ENCODE measurements at regions not wholly inside any gene's neighbourhood (a gene's known extent, or its start where the extent isn't known, plus 50 kb on each side); places are given as distances from the start of the nearest gene placed in this dataset.

DNA sequence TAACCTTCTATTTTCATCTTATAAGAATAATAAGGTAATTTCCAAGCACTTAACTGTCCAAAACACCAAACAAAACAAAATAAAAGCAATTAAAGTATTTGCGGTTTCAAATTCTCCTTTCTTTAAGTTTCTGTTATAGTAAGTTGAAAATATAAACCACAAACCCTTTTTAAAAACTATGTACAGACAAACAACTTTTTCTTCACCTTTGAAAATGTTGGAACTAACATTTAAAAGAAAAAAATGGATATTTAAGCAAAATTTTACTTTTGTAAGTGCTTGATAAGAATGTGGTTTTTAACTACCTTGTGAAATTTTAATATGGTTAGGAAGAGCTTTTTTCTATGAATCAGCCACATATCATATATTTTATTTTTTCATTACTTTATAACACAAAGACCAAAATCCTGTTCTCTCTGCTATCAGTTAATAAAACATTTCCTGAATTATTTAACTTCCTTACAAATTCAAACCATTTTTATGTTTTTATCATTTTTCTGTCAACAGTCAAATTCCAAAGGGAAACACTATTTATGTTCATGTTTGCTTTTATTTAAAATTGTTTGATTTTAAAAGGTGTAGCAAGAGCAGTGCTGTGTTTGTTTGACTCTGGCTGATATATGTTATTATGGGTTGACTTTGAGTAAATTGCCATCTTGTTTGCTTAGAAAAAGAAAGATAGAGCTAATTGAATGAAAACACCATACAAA, 554.1 kb upstream of the KLHL1 start:
- no peak for DNase-seq (ENCODE audit: low read depth)

GRCh38 chr13:70644052-70644451, 535.8 kb upstream of the KLHL1 start:
- no peak for DNase-seq (ENCODE audit: low read depth)

DNA sequence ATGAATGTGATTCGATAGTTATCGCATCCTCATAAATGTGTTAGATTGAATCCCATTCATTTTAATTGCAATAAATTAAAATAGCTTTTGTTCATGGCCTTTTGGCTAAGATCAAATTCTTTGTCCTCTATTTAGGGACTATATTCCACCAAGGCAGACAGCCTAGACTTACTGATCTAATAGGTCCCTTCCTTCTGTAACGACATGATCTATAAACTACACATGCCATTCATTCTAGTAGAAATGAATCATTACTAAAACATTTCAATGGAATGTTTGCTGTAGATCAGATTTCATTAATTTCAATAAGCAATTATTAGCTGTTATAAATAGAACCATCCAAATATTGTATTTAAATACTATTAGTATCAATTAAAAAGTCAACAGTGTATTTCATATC, 526.6 kb upstream of the KLHL1 start:
- DNase-seq (ENCODE audit: low read depth) = no peak

DNA sequence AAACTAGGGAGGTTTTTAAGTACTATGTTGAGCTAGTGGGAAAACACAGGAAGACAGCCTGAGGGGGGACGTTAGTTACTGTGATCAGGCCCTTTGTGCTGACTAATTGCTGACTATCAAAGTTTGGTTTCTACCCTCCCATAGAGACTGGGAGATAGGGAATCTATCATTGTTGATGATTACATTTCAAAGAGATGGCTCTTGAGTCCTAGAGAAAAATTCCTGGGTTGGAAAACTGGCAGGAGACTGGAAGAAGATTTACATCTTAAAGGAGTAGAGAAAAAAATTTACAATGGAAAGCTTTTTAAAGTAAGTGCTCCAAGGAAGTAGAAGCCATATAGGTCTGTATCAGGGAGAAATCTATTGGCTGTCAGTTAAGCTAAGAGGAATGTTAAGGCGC, 522.0 kb upstream of the KLHL1 start:
- DNase-seq (ENCODE audit: low read depth) = no peak

DNA sequence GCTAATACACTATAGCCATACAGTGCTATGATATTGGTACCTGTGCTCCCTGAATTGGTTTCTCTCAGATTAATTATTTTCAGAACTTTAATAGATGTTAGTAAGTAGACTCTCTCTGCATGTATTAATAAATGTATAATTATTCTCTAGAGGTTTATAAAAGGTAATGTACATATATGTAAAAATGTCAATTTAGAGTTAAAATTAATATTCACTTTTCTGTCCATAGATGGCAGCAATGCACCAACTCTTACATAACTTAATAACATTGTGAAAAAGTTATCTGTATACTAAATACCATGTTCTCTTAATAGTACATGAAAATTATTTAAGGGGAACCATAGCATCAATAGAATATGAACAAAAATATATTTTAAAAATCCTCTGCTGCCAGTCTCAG, 515.0 kb upstream of the KLHL1 start:
- DNase-seq (ENCODE audit: low read depth) = peak; percentile 0

GRCh38 chr13:70622796-70623195, 514.5 kb upstream of the KLHL1 start:
- DNase-seq (ENCODE audit: low read depth) = no peak

- no peak for DNase-seq (ENCODE audit: low read depth)
These were observed 511.7 kb upstream of the KLHL1 start for GRCh38 chr13:70619936-70620335.

GRCh38 chr13:70616847-70617246, 508.6 kb upstream of the KLHL1 start:
- no peak for DNase-seq (ENCODE audit: low read depth)

DNA sequence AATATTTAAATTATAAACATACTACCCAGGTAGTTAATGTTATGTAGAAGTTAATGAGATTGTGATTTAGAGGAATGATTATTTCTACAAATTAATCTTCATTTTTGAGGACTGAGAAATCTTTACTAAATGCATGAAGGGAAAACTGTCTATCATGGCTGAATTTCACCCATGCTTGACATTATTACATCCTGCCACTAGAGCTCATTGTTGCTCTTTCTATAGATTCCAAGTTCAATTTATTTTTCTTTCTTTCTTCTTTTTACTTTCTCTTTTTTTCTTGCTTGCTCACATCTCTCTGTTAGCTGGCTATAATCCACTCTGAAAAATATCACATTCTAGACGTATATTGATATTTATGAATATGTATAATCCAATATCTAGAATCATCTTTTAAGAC, 505.0 kb upstream of the KLHL1 start:
- no peak for DNase-seq (ENCODE audit: low read depth)

DNA sequence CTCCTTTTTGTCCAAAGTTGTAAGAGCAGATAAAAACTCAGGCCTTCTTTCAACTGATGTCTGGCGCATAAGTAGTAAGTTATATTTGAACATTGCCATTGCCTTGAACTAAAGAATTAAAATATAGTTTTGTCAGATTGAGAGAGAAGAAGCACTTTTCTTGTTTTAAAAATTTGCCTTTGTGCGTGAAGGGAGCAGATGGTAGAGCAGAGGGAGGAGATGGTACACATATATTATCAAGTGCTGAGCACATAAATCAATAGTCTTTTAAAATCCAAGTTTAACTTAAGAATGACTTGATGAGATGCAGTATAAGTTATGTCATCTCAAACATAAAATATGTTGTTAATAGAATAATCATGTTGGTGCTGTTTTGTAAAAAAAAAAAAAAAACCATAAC, 504.6 kb upstream of the KLHL1 start:
- DNase-seq (ENCODE audit: low read depth) = no peak

DNA sequence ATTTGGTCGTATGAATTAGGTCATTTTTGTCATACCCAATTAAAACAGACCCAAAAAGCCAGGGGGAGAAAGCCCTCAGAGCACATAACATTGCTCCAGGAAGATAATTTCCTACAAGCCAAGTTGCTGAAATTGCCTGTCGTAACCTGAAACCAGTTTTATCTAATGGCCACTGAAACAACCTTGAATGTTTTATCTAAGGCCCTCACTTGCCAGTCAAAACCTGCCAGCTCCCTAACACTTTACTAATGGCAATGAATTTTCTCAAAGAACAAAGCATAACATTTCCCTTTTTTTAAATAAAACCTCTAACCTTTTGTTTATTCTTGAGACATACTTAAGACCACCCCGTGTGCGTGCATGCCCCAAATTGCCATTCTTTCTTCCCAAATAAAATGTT, 496.2 kb upstream of the KLHL1 start:
- no peak for DNase-seq (ENCODE audit: low read depth)

GRCh38 chr13:70593716-70594115, 485.5 kb upstream of the KLHL1 start:
- DNase-seq (ENCODE audit: low read depth) = no peak

DNA sequence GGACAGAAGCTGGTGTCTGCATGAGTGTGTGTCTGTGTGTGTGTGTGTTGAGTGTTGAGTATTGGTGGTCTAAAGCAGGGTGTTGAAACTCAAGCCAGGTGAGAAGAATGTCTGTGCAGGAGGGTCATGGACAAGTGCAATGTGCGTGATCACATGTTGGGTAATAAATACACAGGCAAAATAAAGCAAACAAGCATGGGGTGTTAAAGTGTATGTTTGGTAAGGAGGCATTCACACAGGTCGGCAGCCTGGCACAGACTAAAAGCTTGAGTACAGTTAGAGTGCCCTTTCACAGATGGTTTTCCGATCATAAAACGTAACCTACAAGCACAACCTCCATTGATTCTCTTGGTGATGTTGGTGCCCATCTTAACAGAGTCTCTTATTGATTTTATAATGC, 476.9 kb upstream of the KLHL1 start:
- no peak for DNase-seq (ENCODE audit: low read depth)

DNA sequence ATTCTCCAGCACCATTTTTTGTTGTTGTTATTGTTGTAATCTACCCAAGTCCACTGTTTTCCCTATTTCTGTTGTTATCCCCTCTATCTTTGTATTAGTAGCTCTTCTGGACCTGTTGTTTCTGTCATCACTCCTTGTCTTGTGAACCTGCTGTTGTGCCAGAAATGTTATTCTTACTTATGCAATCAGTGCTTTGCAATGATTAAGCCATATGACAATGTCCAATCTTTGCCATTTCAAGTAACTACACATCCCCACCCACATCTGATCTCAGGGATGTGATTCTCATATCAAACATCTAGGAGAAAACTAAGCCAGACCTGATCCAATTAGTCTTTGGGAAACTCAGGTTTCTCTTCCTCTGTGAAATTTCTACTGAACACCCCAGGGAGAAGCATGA, 472.6 kb upstream of the KLHL1 start:
- no peak for DNase-seq (ENCODE audit: low read depth)

DNA sequence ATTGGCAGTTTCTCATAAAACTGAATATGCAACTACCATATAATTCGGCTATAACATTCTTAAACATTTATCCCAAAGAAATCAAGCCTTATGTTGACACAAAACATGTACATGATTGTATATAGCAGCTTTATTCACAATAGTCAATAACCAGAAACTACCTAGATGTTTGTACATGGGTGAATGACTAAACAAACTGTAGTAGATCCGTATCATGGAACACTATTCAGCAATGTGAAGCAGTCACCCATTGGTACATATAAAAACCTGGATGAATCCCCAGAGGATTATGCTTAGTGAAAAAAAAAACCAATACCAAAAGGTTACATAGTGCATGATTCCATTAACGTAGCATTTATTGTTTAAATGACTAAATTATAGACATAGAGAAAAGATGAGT, 471.7 kb upstream of the KLHL1 start:
- no peak for DNase-seq (ENCODE audit: low read depth)

GRCh38 chr13:70571221-70571620, 463.0 kb upstream of the KLHL1 start:
- DNase-seq (ENCODE audit: low read depth) = no peak

GRCh38 chr13:70568571-70568970, 460.3 kb upstream of the KLHL1 start:
- DNase-seq (ENCODE audit: low read depth) = peak; percentile 7

GRCh38 chr13:70544706-70545105, 436.5 kb upstream of the KLHL1 start:
- DNase-seq (ENCODE audit: low read depth) = no peak

DNA sequence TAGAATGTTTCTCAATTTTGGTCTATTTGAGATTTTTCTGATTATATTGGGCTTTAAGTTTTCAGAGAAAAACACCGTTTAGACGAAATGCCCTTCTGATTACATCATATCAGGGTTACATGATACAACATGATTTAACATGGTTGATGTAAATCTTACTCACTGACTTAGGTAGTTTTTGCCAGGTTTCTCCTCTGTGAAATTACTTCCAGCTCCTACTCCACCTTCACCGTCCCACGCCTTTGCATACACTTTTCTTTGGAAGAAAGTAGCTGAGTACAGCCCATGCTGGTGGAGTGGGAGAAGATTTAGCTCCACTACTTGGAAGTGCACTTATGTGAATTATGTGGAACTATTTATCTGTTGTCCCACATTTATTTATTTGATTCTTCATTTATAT, 433.2 kb upstream of the KLHL1 start:
- DNase-seq (ENCODE audit: low read depth) = no peak

DNA sequence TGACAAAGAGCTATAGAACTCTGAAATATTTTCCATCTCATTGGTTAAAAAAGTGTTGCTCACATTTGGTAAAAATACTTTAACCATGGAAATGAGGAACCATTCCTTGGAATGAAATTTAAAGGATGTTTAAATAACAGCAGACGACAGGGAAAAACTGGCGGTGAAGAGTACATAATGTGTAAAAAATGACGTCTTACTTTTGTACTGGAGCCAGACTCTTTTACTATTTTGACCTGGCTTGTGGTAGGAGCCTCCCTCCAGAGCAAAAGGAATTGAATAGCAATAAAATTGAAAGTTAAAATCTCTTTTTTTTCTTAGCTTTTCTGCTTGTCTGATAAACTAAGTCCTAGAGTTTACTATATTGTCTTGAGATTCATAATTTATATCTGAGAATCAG, 426.2 kb upstream of the KLHL1 start:
- DNase-seq (ENCODE audit: low read depth) = no peak

DNA sequence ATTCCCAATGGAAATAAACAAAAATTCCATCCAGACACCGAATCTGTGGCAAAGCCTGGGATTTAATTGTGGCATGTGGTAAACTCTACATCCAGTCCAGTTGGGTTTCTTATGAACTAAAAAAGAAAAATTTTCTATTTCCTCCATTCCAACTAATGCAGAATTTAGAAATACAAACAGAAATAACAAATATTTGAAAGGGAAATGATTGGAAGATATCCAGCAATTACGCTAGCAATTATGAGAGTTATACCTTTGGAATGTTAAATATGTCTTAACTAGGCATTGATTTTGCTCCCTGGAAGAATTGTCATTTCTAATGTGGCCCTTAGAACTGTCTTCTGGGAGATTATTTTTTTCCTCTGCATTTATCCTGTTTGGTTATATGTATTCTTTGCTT, 421.4 kb upstream of the KLHL1 start:
- no peak for DNase-seq (ENCODE audit: low read depth)

- DNase-seq (ENCODE audit: low read depth) = no peak
These were observed 419.3 kb upstream of the KLHL1 start for GRCh38 chr13:70527599-70527998.

DNA sequence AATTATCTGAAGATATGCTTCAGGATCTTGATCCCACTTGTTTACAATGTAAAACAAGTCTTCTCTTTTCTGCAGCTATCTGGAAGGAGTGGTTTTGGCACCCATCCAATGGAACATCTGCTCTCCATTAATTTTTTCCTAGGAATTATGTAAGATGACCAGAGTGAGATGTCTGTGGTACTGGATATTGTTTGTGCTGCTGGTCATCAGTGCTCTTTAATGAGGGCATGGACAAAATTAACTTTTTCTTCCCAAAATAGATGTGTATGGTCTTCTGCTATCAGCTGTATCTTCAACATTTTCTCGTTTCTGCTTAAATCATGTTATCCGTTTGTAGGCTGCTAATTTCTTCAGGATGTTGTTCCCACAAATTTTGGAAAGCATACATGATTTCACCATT, 415.4 kb upstream of the KLHL1 start:
- DNase-seq (ENCODE audit: low read depth) = no peak

- DNase-seq (ENCODE audit: low read depth) = no peak
These were observed 412.2 kb upstream of the KLHL1 start for GRCh38 chr13:70520275-70521036.

Data from M059J (cell line).